Loucy (cell line): ENCODE measurements at regions not wholly inside any gene's neighbourhood (a gene's known extent, or its start where the extent isn't known, plus 50 kb on each side); places are given as distances from the start of the nearest gene placed in this dataset.
"Not testable (repeated sequence)": the region's sequence is repeated elsewhere in the genome, so short reads cannot be mapped to it uniquely, and the experiment has no call there.

Source experiments
- H2AFZ ChIP-seq: fragments of 200-600 bp; sonication (generic); 2 replicates; pipeline ENCODE4 v1.6.0; 2016; ENCODE audit warnings: antibody characterized with exemption, mild to moderate bottlenecking, low read length, moderate library complexity
- H3F3A ChIP-seq: fragments of 200-600 bp; 2 replicates; pipeline ENCODE4 v1.6.0; 2016; ENCODE audit warnings: antibody characterized with exemption, low read depth, mild to moderate bottlenecking
- H3K27me3 ChIP-seq: fragments of 200-600 bp; sonication (generic); 2 replicates; pipeline ENCODE4 v1.6.1; 2014; ENCODE audit warnings: low read length, mild to moderate bottlenecking; ENCODE audit not compliant: insufficient read depth, poor library complexity, severe bottlenecking
- H3K36me3 ChIP-seq: fragments of 200-600 bp; sonication (generic); 2 replicates; pipeline ENCODE4 v1.6.1; 2016; ENCODE audit warnings: low read length; ENCODE audit not compliant: insufficient read depth
- H3K4me1 ChIP-seq: fragments of 200-600 bp; sonication (generic); 2 replicates; pipeline ENCODE4 v1.5.1; 2014; ENCODE audit warnings: low read length, mild to moderate bottlenecking; ENCODE audit not compliant: insufficient read depth, poor library complexity, severe bottlenecking
- H3K4me2 ChIP-seq: fragments of 200-600 bp; sonication (generic); 2 replicates; pipeline ENCODE4 v1.6.0; 2014; ENCODE audit warnings: antibody characterized with exemption, low read length, low read depth, mild to moderate bottlenecking; ENCODE audit not compliant: poor library complexity, severe bottlenecking
- H3K4me3 ChIP-seq: fragments of 200-600 bp; sonication (generic); 2 replicates; pipeline ENCODE4 v1.5.1; 2014; ENCODE audit warnings: low read length, mild to moderate bottlenecking, mixed read lengths; ENCODE audit not compliant: poor library complexity, severe bottlenecking
- H3K79me2 ChIP-seq: fragments of 200-600 bp; sonication (generic); 2 replicates; pipeline ENCODE4 v1.6.1; 2014; ENCODE audit warnings: low read length; ENCODE audit not compliant: insufficient read depth
- H3K9ac ChIP-seq: fragments of 200-600 bp; sonication (generic); 2 replicates; pipeline ENCODE4 v1.6.0; 2014; ENCODE audit warnings: mild to moderate bottlenecking, low read depth, low read length, moderate library complexity; ENCODE audit not compliant: poor library complexity, severe bottlenecking
- H3K9me2 ChIP-seq: fragments of 200-600 bp; sonication (generic); replicated peaks from 2 replicates; pipeline ENCODE4 v1.6.1; 2016; ENCODE audit warnings: low read depth, low read length, mixed read lengths
- H3K9me3 ChIP-seq: fragments of 200-600 bp; sonication (generic); 2 replicates; pipeline ENCODE4 v1.6.1; 2014; ENCODE audit warnings: mild to moderate bottlenecking, antibody characterized with exemption, low read length, low read depth; ENCODE audit not compliant: insufficient read depth
- H4K20me1 ChIP-seq: fragments of 200-600 bp; sonication (generic); 2 replicates; pipeline ENCODE4 v1.6.0; 2014; ENCODE audit warnings: antibody characterized with exemption, low read length, mild to moderate bottlenecking; ENCODE audit not compliant: insufficient read depth, poor library complexity, severe bottlenecking
- EZH2phosphoT487 ChIP-seq: fragments of 200-600 bp; IDR thresholded peaks from 2 replicates; pipeline ENCODE4 v1.6.1; 2018; ENCODE audit warnings: antibody characterized with exemption, mild to moderate bottlenecking, moderate library complexity, borderline replicate concordance
- TF ChIP-seq, protein P1 (sequence below): fragments of 200-600 bp; sonication (generic); conservative IDR thresholded peaks from 2 replicates; pipeline ENCODE4 v1.5.1; 2014; ENCODE audit warnings: mild to moderate bottlenecking, antibody characterized with exemption, low read length

DNA sequence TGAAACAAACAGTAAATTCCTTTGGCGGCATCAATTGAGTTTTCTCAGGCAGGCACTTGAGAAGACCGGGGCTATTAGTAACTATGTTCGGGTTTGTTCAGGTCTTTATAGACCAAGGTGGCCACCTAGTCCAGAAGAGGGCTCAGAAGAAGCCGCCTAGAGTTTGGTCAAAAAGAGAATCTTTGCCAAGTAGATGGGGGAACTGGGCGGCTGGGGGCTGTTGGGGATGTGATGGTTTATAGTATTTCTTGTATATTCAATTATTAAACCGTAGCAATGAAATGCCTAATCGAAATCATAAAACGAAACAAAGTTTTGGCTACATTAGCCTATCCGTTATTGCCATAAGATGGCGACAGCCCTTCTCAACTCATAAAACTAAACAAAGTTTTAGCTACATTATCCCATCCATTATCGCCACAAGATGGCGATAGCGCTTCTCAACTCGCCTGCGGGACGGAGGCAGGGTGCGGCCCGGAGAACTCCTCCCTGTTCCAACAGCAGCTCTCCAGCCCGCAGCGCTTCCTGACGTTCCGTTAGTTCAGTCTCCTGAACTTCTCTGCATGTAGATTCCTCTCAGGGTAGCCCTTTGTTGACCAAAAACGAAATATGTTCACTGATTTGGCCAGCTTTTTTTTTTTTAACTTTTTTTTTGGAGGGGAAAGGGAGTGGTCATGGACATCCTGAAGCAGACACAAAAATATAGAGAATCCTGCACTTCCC is 120.5 kb upstream of the PRSS16 start:
- H3K4me3 ChIP-seq: peak overlapping the region; percentile 73
- peak overlapping the region; percentile 100 for H3K9ac ChIP-seq
- no peaks in the 10 kb centered on the region for H3K27me3 ChIP-seq
- H3K36me3 ChIP-seq: no peaks in the 10 kb centered on the region
- no peak for TF ChIP-seq EZH2phosphoT487
- TF ChIP-seq, protein P1, sequence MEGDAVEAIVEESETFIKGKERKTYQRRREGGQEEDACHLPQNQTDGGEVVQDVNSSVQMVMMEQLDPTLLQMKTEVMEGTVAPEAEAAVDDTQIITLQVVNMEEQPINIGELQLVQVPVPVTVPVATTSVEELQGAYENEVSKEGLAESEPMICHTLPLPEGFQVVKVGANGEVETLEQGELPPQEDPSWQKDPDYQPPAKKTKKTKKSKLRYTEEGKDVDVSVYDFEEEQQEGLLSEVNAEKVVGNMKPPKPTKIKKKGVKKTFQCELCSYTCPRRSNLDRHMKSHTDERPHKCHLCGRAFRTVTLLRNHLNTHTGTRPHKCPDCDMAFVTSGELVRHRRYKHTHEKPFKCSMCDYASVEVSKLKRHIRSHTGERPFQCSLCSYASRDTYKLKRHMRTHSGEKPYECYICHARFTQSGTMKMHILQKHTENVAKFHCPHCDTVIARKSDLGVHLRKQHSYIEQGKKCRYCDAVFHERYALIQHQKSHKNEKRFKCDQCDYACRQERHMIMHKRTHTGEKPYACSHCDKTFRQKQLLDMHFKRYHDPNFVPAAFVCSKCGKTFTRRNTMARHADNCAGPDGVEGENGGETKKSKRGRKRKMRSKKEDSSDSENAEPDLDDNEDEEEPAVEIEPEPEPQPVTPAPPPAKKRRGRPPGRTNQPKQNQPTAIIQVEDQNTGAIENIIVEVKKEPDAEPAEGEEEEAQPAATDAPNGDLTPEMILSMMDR: peak; percentile 77
- H2AFZ ChIP-seq: peak overlapping the region; percentile 93
- H3K79me2 ChIP-seq: peaks cover 12% of the 10 kb centered on the region
- H3K4me2 ChIP-seq: peak overlapping the region; percentile 91
- H4K20me1 ChIP-seq: no peaks in the 10 kb centered on the region
- H3K9me2 ChIP-seq: no peaks in the 10 kb centered on the region
- peaks cover 8% of the 10 kb centered on the region for H3F3A ChIP-seq
- H3K4me1 ChIP-seq: peaks cover 51% of the 10 kb centered on the region
- H3K9me3 ChIP-seq: no peaks in the 10 kb centered on the region

DNA sequence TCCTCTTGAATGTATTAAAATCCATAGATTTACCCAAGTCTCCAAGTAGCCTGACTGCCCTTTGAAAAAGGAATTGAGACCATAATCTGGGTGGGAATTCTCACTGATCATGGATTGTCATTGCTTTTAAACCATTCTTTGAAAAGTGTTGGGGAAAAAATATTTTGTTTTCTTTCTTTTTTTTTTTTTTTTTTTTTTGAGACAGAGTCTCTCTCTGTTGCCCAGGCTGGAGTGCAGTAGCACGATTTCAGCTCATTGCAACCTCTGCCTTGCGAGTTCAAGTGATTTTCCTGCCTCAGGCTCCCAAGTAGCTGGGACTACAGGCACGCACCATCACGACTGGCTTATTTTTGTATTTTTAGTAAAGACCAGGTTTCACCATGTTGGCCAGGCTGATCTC is 119.6 kb upstream of the PRSS16 start:
- peak overlapping the region; percentile 73 for H3K4me3 ChIP-seq
- peak overlapping the region; percentile 50; the same call in 1 of the 2 replicates for H2AFZ ChIP-seq
- H3K4me2 ChIP-seq: peak overlapping the region; percentile 91

DNA sequence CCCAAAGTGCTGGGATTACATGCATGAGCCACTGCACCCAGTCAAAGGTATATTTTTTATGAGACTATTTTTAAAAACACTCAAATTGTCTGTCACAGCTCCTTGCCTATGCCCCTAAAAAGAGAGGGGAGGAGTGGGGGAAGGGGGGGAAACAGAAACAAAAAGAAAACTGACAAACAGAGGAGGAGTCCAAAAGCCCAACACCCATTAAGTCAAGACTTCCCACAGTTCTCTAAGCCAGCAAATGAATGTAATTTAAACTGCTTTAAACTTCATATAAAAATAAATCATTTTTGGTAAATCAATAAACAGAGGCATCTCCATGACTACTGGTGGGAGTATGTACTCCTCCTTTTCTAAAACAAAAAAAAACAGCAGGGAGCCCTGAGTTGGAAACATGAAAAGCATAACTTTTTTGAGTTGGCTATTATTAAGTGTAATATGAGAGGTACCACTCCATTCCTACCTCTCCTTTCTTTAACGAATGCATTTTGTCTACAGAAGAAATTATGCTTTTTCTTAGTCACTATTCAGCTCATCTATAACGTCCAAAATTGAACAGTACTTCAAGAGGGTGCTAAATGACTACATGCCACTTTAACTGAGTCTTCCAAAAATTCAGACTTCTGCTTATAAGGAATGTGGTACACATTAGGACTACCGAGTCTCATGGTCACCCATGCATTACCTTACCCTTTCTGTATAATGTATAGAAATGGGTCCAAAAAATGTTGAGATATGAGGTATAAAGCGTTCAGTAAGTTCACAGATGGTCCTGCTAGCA is 119.0 kb upstream of the PRSS16 start:
- no peaks in the 10 kb centered on the region for H4K20me1 ChIP-seq

More for the DNA sequence above, 119.6 kb upstream of the PRSS16 start:
- Histone ChIP-seq H3K4me1 (peaks cover 51% of the 10 kb centered on the region), H3F3A (peaks cover 12% of the 10 kb centered on the region), H3K9ac (peak overlapping the region; percentile 100), H3K79me2 (peaks cover 12% of the 10 kb centered on the region)
- H3K36me3 ChIP-seq, H4K20me1 ChIP-seq, H3K9me2 ChIP-seq, H3K27me3 ChIP-seq, H3K9me3 ChIP-seq: not testable (repeated sequence)

More for the DNA sequence above, 119.0 kb upstream of the PRSS16 start:
- Histone ChIP-seq H3K9ac (peak overlapping the region; percentile 100), H3K4me2 (peak overlapping the region; percentile 91), H3K36me3 (no peaks in the 10 kb centered on the region), H3K9me2 (no peaks in the 10 kb centered on the region), H3K79me2 (peaks cover 12% of the 10 kb centered on the region), H3K9me3 (no peaks in the 10 kb centered on the region), H3K4me3 (peak overlapping the region; percentile 29), H3K4me1 (peaks cover 53% of the 10 kb centered on the region), H3F3A (peaks cover 16% of the 10 kb centered on the region), H3K27me3 (no peaks in the 10 kb centered on the region), H2AFZ (peak overlapping the region; percentile 50; the same call in 1 of the 2 replicates)
- TF ChIP-seq, protein P1: no peak
- no peak for TF ChIP-seq EZH2phosphoT487
